ENCODE measurements at regions not wholly inside any gene's neighbourhood (a gene's known extent, or its start where the extent isn't known, plus 50 kb on each side); places are given as distances from the start of the nearest gene placed in this dataset.
"Not testable (repeated sequence)": the region's sequence is repeated elsewhere in the genome, so short reads cannot be mapped to it uniquely, and the experiment has no call there.

GRCh38 chrX:55813150-55813549 lies 95.6 kb downstream of the RRAGB start:
- DNase-seq: no peak

GRCh38 chrX:55815546-55815945 lies 98.0 kb downstream of the RRAGB start:
- DNase-seq: no peak

GRCh38 chrX:55816023-55816422 lies 98.5 kb downstream of the RRAGB start:
- no peak for DNase-seq

GRCh38 chrX:55818673-55819375 lies 101.3 kb downstream of the RRAGB start:
- no peak for DNase-seq

GRCh38 chrX:55839485-55839884 lies 121.9 kb downstream of the RRAGB start:
- no peak for DNase-seq

GRCh38 chrX:55841962-55842752 lies 124.6 kb downstream of the RRAGB start:
- DNase-seq: no peak

GRCh38 chrX:55866779-55867178 lies 149.2 kb downstream of the RRAGB start:
- not testable (repeated sequence) for DNase-seq

- DNase-seq: no peak
Observed at GRCh38 chrX:55867181-55867651, 149.7 kb downstream of the RRAGB start.

- DNase-seq: no peak
Observed at GRCh38 chrX:55867708-55868107, 150.2 kb downstream of the RRAGB start.

GRCh38 chrX:55874807-55875206 lies 157.3 kb downstream of the RRAGB start:
- DNase-seq: no peak

- not testable (repeated sequence) for DNase-seq
Observed at GRCh38 chrX:55883541-55883940, 166.0 kb downstream of the RRAGB start.

GRCh38 chrX:55907968-55908607 lies 190.5 kb downstream of the RRAGB start:
- DNase-seq: peak; percentile 46

- no peak for DNase-seq
Observed at GRCh38 chrX:55908661-55909212, 191.2 kb downstream of the RRAGB start.

- DNase-seq: peak; percentile 66
Observed at GRCh38 chrX:55919367-55920221, 202.0 kb downstream of the RRAGB start.

GRCh38 chrX:55924574-55924973 lies 207.0 kb downstream of the RRAGB start:
- DNase-seq: no peak

- not testable (repeated sequence) for DNase-seq
Observed at GRCh38 chrX:55928529-55928928, 211.0 kb downstream of the RRAGB start.
